Embryonic facial prominence (tissue), 1 donor: ENCODE measurements at regions not wholly inside any gene's neighbourhood (a gene's known extent, or its start where the extent isn't known, plus 50 kb on each side); places are given as distances from the start of the nearest gene placed in this dataset.
"Not testable (repeated sequence)": the region's sequence is repeated elsewhere in the genome, so short reads cannot be mapped to it uniquely, and the experiment has no call there.

Source experiments
- DNase-seq: peaks from one replicate; pipeline ENCODE4 v3.0.0-alpha.2; 2016; ENCODE audit errors: extremely low spot score

DNA sequence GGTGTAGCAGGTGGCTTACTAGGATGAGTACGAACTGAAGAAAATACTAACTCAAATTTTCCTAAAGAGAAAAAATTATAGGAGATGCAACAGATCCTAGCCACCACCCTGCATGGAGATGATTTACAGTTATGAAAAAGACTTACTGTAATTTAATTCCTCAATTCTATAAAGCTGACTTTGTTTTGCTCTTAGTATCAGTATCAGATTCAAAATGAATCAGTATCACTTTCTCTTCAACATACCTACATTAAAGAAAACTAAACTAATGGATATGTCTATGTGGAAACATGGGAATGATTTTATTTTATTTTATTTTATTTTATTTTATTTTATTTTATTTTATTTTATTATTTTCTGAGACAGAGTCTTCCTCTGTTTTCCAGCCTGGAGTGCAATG lies 525.8 kb downstream of the NLGN4X start:
- no peak for DNase-seq

DNA sequence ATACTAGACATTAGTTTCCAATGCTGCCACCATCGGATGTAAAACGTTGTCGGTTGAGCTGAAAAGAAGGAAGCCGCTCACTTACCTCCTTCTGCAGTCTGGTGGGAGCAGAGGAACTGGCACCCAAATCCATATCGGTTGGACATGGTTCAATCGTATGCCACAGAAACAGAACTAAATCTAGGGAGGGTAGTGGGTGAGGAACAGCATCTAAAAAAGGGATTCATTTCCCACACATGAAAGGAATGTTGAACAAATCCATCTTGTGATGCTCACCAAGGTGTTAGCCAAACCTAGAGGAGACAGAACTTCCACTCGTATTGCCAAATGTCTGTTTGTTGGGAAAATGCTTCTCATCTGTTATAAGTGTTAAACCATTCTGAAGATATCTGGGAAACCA lies 532.7 kb downstream of the NLGN4X start:
- no peak for DNase-seq

DNA sequence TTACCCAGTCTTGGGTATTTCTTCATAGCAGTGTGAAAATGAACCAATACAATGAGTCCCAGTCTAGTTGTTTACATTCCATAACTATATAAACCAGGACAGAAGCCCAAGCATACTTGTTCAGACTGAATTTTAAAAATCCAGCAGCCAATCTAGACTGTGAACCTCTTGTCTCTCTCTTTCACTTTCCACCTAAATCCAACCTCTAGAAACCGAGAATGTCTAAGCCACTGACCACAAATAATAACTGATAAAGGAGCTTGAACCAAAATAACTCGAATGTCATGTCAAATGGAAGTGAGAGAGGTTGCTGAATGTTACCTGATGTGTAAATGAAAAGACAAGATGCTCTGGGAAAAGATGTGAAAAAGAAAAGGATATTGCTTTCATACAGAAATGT lies 544.7 kb downstream of the NLGN4X start:
- no peak for DNase-seq

DNA sequence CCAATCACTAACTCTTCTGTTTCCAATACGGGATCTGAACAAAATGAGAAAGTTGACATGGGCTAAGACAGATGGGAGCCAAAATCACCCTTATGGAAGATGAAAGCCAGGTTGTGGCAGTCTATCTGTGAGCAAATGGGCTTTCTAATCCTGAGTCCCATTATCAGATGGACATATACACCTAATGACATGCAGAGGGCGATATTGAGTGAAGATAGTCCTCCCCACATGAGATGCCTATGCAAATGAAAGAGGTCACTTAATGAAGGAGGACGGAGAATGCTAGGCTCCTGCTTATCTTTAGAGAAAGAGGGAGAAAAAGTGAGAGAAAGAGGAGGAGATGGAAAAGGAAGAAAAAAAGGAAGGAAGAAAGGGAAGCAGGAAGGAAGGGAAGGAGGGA lies 547.5 kb downstream of the NLGN4X start:
- DNase-seq = no peak

DNA sequence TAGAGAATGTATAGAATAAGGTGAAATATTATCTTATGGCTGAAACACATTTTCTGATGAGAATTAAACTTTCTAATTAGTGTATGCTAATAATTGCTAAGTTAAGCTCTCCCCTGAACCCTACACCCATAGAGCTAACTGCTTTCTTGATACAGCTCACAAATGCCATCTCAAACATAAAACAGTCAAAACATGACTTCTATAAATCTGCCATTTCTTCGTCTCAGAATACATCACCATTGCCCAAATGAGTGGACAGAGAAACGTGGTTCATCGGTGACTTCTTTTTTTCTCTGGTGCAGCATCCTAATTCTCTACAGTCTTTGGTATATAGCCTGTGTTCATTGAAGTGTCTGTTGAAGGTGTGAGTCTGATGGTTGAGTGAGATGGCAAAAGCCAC lies 554.6 kb downstream of the NLGN4X start:
- DNase-seq = no peak

DNA sequence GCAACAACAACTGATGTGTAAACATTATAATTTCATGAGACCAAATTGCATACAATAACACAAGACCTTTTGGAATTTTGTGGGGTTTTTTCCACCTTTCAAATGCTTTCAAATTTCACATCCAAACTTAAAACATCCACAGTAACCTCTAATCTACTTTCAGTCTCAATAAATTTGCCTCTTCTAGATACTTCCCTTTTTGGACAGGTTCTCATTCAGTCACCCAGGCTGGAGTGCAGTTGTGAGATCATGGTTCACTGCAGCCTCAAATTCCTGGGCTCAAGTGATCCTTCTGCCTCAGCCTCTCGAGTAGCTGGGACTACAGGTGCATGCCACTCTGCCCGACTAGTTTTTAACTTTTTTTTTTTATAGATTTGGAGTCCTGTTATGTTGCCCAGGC lies 556.6 kb downstream of the NLGN4X start:
- no peak for DNase-seq

DNA sequence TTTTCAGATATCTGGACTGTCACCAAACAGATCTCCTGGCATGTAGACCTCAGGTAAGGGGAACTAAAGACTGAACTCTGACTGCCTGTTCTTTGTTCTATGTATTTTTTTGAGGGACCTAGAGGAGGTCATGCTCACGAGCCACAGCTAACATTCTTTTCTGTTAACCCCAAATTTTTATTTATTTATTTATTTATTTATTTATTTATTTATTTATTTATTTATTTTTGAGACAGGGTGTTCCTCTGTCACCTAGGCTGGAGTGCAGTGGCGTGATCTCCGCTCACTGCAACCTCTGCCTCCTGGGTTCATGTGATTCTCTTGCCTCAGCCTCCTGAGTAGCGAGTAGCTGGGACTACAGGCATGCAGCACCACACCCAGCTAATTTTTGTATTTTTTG lies 562.0 kb downstream of the NLGN4X start:
- DNase-seq = not testable (repeated sequence)

DNA sequence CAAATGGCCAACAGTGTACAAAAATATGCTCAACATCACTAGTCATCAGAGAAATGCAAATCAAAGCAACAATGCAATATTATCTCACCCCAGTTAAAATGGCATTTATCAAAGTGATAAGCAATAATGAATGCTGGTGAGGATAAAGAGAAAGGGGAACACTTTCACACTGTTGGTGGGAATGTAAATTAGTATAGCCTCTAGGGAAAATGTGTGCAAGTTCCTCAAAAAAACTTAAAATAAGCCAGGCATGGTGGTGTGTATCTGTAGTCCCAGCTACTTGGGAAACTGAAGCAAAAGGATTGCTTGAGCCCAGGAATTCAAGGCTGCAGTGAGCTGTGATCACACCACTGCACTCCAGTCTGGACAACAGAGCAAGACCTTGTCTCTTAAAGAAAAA lies 572.1 kb downstream of the NLGN4X start:
- DNase-seq = no peak

DNA sequence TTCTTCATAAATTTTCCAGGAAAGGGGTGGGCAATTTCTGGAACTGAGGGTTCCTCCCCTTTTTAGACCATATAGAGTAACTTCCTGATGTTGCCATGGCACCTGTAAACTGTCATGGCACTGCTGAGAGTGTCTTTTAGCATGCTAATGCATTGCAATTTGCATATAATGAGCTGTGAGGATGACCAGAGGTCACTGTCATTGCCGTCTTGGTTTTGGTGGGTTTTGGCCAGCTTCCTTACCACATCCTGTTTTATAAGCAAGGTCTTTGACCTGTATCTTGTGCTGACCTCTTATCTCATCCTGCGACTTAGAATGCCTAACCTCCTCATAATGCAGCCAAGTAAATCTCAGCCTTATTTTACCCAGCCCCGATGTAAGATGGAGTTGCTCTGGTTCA lies 577.8 kb downstream of the NLGN4X start:
- no peak for DNase-seq

DNA sequence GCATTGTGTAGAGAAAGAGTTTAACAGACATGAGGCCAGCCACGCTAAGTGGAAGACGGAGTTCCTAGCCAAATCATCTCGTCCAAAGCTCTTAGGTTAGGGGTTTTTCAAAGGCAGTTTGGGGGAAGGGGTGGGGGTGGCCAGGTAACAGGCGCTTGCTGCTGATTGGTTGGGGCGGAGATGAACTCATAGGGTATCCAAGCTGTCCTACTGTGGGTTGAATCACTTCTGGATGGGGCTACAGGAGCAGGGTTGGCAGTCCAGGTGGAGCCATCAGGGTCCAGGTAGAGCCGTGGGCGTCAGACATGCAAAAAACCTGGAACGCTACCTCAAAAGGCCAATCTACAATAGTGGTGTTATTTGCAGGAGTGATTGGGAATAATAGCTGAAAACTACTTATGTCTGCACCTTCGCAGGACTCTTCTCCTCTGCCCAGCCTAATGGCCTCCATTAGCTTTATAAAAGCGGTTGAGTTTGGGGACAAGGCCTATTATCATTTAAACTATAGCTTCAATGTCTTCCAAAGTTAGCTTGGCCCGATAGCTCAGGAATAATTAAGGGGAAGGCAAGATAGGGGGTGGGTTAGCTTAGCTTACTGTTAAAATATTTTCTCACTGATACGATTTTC lies 579.6 kb downstream of the NLGN4X start:
- no peak for DNase-seq

DNA sequence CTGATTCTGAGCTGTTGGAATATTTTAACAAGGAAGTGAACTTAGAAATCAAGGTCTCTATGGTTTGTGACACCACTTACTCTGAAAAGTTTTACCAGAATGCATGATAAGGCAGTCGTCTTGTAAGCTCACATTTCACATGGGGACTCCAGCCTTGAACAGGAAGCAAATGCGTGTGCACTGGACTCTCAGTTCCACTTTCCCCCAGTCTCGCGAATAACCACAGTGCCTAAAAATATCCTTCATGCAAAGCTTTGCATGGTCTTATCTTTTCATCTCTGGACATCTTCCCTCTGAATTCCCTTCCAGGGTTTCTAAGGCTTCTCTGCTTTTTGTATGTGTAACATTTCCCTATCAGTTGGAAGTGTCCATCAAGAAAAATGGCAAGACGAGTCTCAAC lies 581.8 kb downstream of the NLGN4X start:
- DNase-seq = no peak

DNA sequence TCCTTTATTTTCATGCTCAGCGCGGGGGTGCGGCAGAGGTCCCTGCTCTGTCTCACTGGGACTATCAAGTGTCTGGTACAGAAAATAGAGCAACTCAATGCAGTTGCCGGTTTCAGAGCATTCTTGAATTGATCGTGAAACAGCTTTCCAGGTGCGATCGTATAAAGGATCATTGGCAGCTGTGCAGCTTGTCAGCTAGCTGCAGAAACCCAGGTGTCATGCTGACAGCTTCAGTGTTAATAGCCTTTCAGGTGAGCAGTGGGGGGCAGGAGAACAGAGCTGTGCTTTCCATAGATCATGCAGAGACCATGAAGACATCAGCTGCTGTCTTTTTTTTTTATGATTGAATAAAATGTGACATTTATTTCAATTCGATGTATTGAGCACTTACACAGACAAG lies 583.9 kb downstream of the NLGN4X start:
- DNase-seq = no peak

DNA sequence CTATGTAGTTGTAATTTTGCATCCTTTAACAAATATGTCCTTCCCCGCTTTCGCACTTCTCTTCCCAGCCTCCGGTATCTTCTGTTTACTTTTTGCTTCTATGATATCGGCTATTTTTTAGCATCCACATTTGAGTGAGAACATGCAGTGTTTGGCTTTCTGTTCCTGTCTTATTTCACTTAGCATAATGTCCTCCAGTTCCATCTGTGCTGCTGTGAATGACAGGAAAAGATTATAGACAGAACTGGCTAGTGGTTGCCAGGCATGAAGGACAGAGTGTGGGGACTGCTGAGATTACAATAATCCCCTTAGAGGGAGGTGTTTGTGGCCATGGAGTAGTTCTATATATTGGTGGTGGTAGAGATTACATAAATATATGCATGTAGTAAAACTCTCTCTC lies 588.6 kb downstream of the NLGN4X start:
- no peak for DNase-seq

DNA sequence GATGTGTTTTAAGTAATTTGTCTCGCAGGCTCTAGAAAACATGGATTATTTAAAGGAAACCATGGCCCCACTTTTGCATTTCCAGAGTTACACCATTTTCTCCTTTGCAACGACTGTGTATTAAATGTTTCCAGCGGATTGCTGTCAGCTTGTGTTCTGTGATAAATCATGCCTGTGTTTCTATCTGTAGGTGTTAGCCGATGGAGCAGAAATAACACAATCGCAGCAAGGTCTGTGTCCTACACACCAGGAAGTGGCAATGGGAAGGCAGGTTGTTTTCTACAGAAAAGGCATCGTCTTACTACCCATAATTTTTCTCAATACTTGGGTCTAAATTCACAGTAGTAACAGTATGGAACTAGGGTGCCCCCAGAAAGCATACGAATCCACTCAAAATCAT lies 590.1 kb downstream of the NLGN4X start:
- DNase-seq = no peak

DNA sequence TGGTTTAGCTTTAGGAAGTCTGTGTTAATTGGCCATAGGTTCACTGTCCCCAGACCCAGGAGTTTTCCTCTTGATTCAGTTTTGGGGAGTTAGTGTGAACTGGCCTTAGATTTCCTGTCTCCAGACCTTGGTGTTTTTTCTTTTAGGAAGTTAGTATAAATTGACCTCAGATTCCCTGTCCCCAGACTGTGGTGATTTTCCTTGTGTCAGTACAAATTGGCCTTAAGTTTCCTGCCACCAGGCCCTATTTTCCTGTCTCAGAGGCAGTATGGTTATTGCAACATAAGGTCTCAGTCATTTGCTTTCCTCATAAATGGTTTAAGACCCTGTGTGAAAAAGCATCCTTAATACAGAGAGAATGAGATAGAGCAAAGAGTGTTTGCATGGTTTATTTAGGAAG lies 595.8 kb downstream of the NLGN4X start:
- no peak for DNase-seq

DNA sequence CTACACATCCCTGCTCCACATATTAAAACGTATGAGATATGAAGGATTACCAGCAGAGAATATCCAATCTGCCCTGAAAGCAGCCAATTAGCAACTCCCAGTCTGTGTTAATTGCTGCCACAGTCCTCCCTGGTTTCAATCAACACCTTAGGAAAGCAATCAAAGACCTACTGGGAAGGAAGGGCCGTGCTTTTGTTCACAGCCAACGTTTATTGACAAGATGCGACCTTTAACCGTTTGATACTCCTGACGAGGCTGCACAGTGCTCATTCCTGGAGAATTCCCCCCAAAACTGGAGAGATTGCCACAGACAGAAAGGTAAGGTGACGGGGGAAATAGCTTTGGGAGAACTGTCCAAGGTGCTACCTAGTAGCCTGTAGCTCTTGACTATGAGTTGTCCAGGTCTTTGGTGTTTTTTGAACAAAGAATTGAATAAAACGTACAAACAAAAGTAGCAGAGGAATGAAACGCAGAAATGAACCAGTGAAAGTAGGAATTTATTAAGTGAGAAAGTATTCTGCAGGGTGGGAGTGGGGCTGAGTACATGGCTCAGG lies 596.5 kb downstream of the NLGN4X start:
- no peak for DNase-seq

DNA sequence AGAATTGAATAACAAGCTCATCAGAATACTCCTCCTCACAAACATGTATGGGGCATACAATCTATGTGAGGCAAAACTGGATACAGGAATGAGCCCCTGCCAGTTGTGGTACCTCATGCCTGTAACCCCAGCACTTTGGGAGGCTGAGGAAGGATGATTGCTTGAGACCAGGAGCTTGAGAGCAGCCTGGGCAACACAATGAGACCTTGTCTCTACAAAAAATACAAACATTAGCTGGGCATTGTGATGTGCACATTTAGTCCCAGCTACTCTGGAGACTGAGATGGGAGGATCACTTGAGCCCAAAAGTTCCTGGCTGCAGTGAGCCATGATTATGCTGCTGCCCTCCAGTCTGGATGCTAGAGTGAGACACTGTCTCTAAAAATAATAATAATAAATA lies 611.0 kb downstream of the NLGN4X start:
- no peak for DNase-seq

DNA sequence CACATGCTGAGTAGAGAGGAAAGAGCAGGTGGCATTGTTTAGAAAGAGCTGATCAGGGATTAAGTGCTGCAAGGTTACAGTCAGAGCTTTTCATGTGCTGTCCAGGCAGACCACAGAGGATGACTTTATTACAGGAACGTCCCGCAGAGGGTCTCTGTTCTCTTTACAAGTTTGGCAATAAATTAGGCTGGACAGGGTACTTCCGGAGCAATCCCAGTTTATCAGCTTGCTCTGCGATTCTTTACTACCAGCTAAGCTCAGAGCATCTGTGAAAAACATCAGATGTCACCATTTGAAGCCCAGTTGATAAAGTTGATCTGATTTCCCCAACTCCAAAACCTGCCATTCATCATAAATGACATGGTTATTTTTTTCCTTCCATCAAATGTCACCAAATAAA lies 633.1 kb downstream of the NLGN4X start:
- DNase-seq = no peak

DNA sequence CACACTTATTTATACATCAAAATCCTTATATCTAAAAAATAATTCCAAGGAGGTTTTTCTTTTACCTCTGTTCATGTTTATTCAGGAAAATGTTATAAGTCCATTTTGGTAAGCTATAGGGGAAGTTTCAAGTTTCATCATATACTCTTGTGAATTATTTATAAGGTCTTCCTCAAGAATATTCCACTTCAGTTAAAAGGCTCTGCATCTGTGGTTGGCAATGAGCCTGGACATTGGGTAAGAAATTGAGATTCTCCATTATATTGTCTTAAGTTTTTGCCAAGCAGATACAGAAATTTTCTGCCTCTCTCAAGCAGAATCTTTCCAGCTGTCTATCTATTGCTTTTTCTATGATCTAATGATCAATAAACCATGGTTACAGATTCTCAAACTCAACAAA lies 641.9 kb downstream of the NLGN4X start:
- DNase-seq = no peak

DNA sequence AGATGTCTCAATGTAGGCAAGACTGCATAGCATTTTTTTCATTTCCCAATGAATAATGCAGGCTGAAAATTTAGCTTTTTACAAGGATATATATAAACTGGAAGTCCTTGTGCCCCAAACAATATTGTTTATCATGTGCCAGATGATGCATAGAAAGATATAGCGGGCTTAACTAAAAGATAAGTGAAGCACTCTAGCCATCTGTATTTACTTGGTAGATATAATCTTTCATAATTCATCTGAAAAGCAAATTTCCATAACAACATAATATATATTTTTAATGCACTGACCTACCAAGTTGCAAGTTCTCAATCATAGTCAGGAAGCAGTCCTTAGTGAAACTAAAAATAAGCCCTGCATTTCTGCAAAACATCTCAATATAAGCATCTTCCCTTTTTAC lies 653.3 kb downstream of the NLGN4X start:
- no peak for DNase-seq

DNA sequence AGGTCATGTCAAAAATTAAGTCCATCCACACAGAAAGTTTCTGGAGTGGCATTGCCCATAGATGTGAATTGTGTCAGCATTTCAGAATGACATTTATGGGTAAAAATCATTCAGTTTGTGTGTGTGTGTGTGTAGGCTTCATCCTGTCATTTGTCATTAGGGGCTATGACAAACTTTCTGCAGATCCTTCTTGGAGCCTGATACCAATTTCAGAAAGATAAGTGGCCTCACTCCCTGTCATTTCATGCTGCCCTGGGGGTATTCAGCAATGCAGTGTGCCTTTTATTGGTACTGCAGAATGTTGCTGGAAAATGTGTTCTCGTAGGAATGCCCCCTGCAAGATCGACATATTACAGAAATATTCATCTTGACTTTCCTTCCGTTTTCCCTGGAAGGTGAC lies 659.7 kb downstream of the NLGN4X start:
- no peak for DNase-seq

DNA sequence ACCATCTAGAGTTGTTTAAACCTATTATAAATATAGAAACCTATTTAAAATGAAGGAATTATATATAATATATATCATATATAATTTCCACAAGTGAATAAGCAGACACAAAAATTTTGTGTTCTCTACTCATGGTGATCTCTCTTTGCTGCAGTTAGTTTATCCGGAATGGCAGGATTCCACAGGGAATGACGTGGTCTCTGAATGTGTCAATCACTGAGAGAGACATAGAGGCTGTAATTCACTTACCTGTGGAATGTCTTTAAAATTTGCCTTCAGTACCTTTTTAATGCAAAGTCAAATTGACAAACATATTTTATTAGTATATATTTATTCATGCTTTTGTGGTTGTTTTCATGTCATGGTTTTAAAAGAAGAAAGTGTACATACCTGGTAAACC lies 669.3 kb downstream of the NLGN4X start:
- no peak for DNase-seq

DNA sequence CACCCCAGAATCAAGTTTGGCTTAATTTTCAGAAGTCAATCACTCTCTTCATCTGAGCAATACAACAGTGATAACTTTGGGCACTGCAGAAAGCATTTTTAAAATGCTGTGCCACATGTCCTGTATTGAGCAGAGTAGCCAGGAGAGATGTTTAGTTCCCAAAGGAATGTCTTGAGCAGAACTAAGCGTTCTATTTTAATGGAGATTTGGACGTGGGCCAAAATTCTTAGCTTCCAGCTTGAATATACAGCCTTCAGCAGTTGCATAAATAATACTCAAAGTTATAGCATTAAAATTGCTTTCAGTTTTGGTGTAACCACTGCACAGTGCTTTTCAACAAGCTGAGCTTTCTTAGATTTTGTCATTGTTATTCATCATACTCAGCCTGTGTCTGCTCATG lies 679.2 kb downstream of the NLGN4X start:
- DNase-seq = no peak

DNA sequence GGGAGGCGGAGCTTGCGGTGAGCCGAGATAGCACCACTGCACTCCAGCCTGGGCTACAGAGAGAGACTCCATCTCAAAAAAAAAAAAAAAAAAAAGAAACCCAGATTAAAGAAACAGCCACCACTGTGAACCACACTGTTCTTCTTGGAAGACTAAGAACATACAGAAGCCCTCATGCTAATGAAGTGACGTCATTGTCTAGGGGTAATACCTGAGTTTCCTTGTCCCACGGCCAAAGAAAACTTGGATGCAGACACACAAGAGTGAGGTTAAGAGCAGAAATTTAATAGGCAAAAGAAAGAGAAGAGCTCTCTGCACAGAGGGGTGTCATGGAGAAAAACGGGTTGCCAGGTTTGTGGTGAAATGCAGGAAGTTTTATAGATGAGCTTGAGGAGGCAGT lies 691.6 kb downstream of the NLGN4X start:
- DNase-seq = no peak
